ENCODE measurements at regions not wholly inside any gene's neighbourhood (a gene's known extent, or its start where the extent isn't known, plus 50 kb on each side); places are given as distances from the start of the nearest gene placed in this dataset.
"Not testable (repeated sequence)": the region's sequence is repeated elsewhere in the genome, so short reads cannot be mapped to it uniquely, and the experiment has no call there.

DNA sequence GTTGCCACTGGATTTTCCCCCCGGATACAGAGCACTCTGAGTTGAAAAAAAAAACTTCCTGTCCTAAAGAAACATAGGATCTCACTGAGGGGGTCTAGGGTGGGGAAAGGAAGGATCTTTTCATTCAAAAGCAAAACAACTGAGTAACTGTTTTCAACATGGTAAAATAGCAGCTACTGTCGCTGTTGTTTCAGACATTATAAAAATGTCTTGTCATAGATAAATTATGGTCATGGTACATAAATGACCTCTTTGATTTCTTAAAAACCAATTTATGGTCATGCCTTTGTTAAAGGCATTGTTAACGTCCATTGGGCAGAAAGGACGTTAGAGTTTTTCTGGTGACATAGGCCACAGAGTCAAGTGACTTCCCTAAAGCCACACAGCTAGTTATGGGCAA lies 180.4 kb upstream of the DTNBP1 start:
- no peak for DNase-seq

DNA sequence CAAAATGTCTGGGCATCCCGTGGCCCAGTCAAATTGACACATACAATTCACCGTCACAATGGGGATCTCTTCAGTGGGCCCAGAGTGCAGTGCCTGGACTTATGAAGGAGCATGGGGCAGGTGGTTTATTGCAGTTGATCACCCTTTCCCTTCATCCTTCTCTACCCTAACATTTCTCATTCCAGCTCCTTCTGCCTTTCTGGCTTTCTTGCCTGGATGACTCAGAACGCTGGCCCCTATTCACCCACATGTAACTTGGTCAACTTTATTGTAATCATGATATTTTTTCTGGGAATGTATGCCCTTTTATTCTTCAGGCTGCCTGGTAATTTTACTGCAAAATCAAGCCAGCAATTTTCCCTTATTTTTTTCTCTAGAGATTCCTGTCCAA lies 179.9 kb upstream of the DTNBP1 start:
- peak in 1 of 58 donors; percentile 3 for DNase-seq

DNA sequence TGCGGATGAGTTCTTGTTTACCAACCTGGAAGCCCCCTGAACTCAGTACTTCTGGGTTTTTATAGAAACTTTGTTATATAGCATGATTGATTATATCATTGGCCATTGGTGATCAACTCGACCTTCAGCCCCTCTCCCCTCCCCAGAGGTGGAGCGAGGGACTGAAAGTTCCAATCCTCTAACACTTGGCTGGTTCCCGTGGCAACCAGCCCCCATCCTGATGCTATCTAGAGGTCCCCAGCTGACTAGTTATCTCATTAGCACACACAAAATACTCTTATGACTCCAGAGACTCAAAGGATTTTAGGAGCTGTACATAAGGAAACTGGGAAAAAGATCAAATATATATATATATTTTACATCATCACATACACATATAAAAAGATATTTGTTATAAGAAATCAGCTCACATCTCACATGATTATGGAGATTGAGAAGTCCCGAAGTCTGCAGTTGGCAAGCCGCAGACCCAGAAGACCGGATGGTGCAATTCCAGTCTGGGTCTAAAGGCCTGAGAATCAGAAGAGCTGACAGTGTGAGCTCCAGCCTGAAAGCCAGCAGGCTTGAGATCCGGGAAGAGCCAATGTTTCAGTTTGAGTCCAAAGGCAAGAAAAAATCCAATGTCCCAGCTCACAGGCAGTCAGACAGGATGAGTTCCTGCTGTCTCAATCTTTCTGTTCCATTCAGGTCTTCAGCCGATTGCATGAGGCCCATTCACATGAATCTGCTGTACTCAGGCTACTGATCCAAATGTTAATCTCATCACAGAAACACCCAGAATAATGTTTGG lies 179.3 kb upstream of the DTNBP1 start:
- peak in 2 of 58 donors; percentile 1 to 11 for DNase-seq

DNA sequence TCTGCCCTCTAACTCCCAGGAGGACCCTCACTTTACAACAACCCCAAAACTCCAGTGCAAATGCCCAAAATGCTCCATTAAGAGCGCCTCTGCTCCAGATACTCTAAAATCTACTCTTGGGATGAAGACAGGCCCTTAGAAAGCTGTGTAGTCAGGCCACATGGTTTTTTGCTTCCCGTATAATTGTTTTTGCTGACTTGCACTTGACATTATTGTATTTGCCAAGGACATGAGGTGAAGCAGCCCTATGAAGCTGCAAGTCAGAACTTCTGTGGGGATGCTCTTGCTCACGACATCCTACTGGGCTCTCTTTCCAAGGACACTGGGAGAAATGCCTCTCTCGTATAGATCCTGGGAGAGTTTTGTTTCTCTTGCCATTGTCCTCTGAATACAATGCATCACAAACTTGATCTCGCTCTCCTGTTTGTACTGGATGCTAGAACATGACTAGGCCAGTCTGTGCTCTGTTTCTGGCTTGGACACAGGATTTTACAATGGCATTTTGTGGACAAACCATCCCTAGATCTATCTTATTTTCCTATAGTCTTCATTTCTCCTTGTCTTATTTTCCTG lies 177.2 kb upstream of the DTNBP1 start:
- peak in 2 of 58 donors; percentile 13 to 18 for DNase-seq

DNA sequence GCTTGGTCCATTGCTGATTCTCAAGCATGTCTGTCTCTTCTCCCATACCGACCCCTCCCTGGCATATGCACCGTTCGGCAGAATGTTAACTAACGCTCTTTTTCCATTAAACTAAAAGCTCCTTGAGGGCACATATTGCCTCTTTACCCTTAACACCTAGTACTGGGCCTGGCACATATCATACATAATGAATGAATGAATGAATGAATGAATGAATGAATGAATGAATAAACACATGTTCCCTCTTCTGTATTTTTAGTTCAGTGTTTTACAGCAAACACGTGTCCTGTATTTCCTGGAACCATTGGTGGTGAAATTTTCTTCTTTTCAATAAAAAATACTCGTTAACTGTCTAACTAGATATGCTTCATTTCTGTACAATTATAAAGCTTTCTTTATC lies 174.4 kb upstream of the DTNBP1 start:
- no peak for DNase-seq

DNA sequence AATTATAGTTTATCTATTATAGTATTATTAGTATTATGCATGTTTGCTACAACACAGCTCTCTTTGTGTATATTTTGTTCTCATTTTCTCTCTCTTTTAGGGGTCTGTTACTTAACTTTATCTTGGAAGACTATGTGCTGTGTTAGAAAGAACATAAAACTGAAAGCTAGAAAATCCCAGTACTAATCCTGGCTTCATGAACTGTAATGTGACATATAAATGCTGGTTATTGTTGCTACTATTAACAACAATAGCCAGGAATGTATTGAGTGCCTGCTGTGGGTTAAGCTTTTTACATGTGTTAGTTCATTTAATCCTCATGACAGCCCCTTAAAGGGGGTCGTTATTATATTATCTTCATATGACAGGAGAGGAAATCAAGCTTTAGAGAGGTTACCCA lies 170.0 kb upstream of the DTNBP1 start:
- DNase-seq: no peak

DNA sequence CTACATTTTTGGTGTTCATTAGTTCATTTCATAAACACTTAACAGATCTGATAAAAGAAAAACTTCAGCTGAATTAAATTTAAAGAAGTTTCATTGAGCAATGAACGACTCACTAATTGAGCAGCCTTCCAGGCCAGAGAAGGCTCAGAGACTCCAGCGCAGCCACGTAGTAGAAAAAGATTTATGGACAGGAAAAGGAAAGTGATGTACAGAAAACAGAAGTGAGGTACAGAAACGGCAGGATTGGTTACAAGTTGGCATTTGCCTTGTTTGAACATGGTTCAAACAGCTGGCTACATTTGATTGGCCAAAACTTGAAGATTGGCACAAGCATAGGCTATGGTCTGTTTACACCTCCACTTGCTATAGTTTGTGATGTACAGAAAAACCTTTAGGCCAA lies 166.3 kb upstream of the DTNBP1 start:
- DNase-seq: no peak

DNA sequence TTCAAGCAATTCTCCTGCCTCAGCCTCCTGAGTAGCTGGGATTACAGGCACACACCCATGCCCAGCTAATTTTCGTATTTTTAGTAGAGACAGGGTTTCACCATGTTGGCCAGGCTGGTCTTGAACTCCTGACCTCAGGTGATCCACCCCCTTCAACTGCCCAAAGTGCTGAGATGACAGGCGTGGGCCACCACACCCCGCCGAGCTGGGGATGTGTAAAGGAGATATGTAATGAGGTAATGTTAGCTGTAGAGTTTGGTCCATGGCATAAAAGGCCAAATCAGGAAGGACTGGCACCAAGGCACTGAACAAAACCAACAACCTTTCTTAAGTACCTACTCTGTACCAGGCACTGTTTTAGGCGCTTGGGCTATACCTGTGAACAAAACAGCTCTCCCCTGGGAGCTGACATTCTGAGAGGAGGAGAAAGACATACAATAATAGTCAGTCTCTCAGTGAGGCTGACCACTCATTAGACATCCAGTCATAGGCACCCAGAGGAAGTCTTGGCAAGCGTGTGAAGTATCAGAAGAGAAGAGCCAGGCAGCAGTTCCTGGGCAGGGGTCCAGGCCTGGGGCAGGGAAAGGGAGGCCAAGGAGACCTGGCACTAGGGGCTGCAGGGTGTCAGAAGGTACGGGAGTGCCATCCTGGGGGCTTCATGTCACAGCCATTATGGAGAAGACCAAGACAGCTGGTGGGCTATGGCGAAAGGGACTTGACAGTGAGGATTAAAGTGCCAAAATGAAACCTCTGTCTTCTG lies 164.8 kb upstream of the DTNBP1 start:
- DNase-seq: no peak

DNA sequence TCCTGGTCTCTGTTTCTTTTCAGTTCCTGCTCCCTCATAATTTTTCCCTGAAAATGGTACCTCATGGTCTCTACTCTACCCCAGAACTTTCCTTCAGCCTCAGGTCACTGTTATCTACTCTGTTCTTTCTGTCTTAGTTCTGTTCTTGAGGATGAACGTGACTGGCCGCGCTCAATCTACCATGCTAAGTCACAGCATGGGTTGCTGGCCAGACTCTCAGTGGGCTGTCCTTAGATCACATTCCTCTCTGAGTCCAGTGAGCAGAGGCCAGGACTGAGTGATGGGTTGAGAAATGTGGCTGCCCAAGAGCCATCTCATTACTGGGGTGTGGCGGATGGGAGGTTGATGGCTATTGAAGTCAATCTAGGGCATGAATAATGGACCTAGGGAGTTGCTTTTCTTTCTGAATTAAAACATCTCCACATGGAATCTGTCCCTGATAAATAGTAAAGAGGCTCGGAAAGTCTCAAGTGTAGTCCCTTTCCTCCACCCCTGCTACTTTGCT lies 164.0 kb upstream of the DTNBP1 start:
- DNase-seq: no peak

DNA sequence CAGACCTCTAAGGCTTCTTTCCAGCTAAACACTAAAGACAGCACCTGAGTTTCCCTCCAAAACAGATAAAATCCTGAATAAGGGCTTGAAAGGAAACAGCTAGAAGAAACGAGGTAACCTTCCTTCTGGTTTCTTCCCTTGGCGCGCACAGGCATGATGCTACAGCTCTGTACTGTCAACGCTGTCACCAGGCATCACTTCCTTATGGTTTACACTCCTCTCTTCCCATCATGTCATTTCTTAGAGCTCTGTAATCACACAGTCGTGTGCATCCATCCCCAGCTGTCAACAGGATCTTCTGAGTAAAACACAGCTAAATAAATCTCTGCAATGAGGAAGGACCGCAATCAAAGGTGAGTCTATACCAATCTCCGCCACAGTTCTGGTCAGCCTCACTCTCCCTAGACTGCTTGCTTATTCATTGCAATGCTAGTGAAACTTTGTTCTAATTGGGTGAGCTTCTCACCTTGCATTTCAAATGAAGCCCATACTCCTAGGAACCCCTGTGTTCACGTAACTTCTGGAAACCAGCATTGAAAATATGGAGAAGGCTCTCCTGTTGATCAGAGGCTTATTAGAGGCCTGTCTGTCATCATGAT lies 162.6 kb upstream of the DTNBP1 start:
- DNase-seq: no peak

DNA sequence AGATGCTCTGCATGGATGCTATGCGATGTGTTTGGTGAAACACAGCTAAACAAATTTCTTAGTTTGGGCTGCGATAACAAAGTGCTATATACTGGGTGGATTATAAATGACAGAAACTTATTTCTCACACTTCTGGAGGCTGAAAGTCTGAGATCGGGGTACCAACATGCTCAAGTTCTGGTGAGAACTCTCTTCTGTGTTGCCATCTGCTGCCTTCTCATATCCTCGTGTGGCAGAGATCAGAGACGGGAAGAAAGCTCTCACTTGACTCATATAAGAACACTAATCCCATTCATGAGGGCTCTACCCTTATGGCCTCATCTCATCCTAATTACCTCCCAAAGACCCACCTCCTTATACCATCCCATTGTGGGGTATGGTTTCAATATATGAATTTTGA lies 162.0 kb upstream of the DTNBP1 start:
- peak in 1 of 58 donors; percentile 5 for DNase-seq

DNA sequence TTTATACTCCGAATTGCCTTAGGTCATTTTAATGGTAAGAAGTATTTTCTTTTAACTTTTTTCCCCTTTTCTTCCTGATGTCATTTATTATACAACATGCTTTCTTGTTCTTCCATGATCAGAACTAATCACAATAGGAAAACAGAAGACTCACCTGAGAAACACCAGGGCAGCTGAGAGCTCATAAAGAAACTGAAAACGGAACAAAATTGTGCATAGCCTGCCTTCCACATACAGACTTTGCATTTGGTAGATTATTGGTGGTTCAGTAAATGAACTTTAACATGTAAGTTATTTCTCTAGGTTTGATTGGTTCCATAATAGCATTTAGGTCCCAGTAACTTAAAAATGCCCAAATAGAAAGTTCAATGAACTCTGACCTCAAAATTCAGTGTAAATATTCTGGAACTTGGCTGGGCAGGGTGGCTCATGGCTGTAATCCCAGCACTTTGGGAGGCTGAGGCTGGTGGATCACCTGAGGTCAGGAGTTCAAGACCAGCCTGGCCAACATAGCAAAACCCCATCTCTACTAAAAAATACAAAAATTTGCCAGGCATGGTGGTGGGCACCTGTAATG lies 161.1 kb upstream of the DTNBP1 start:
- no peak for DNase-seq

DNA sequence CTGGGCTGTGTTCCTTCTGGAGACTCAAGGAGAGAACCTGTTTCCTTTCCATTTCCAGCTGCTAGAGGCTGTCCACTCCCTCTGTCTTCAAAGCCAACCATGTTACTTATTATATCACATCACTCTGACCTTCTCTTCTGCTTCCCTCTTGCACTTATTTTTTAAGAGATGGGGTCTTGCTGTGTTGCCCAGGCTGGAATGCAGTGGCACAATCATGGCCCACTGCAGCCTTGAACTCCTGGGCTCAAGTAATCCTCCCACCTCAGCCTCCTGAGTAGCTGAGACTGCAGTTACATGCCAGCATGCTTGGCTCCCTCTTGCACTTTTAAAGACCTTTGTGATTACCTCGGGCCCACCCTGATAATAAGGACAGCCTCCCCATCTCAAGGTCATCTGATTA lies 160.0 kb upstream of the DTNBP1 start:
- no peak for DNase-seq

DNA sequence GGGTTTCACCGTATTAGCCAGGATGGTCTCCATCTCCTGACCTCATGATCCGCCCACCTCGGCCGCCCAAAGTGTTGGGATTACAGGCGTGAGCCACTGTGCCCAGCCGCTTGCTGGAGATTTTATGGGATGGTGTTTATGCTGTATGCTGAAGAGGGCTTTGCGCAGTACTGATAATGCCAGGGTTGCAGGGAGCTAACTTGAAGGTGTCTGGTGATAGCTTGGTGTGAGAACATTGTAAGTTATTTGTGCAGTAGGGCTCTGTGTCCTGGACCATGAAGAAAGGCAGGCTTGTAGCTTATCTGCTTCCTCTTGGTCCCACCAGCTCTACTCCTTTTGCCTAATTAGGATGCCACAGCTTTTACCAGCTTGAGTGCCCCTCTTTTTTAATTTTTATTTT lies 157.0 kb upstream of the DTNBP1 start:
- no peak for DNase-seq

DNA sequence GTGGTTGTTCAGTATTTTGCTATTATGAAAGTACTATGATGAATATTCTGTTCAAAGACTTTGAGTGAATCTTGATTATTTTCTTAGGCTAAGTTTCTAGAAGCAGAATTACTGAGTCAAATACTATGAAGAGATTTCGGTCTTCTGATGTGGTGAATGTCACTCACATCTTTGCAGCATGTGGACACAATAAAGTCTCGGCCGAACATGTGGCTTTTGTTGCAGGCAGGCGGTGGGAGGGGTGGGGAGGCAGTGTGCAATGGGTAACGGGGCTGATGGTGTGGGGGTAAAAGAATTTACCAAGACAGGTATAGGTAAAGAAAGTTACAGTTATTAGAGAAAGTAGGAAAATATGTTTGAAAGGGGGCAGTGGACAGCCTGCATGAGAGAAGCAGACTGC lies 156.4 kb upstream of the DTNBP1 start:
- no peak for DNase-seq

DNA sequence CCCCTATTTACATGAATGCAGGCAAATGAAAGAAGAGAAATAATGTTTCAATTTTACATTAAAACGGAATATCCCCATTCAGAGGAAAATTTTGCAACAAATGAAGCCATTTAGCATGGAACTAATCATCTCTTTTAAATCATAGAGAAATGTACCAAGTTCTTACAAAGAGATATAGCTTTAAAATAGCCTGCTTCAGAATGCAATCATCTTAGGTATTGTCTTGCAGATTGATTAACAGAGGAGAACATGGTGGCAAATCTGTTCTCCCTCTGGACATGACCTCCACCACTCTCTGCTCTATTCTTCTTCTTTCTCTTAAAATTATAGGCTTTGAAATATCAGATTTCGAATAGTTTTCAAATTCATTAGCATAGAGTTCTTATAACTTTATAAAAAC lies 155.7 kb upstream of the DTNBP1 start:
- no peak for DNase-seq

DNA sequence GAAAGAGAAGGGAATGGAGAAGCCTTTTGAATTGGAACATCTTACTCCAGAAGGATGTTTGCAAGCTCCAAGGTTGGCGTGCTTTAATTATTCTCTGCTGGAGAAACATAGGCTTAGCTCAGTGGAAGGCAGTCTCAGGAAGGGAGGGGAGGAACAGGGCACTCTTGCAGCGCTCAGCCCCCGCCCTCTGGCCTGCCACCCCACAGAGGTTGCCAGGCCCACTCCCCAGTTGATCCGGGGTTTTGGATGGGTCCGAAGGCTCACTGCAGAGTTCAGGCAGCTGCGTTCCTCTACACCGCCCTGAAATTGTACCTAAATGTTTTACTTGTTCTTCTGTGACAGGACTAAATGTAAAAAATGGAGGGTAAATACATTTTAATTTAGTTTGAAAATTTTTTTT lies 155.2 kb upstream of the DTNBP1 start:
- DNase-seq: no peak

DNA sequence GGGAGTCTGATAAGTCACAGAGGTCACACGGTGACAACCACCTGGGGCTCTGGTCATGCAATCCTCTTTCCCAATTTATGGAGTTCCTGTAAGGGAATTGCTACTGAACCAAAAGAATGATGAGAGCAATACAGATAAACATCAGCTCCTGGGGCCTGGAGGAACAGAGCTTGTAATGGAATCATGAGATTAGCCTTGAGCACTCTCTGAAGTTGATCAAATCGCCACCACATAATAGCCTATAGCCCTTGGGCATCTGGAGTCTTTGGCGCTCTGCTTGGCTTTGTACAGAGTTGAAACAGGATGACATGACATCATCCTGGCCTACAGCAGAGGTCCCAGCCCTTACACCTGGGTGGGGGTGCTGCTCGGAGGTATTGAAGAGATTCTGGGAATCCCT lies 154.3 kb upstream of the DTNBP1 start:
- no peak for DNase-seq

DNA sequence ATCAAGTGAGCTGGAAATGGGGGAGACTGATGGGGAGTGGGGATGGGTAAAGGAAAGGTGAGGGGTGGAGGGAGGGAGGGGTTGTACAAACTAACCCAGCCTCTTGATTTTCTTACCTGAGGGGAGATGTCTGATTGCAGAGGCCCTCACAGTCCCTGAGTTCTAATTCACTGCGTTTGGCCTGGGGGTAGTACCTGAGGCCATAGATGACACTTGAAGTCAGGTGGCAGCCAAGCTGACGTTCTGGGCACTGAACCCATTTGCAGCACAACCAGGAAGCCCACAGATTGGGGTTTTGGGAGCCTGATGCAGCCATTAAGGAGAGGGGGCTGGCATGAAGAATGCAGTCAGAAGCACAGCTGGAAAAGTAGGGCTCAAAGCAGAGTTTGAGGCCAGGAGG lies 153.8 kb upstream of the DTNBP1 start:
- no peak for DNase-seq

DNA sequence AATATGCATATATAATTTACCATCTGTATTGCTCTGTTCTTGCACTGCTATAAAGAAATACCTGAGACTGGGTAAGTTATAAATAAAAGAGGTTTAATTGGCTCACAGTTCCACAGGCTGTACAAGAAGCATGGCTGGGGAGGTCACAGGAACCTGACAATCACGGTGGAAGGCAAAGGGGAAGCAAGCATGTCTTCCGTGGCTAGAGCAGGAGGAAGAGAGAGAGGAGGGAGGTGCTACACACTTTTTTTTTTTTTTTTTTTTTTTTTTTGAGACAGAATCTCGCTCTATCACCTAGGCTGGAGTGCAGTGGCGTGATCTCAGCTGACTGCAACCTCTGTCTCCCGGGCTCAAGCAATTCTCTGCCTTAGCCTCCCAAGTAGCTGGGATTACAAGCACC lies 150.9 kb upstream of the DTNBP1 start:
- not testable (repeated sequence) for DNase-seq

DNA sequence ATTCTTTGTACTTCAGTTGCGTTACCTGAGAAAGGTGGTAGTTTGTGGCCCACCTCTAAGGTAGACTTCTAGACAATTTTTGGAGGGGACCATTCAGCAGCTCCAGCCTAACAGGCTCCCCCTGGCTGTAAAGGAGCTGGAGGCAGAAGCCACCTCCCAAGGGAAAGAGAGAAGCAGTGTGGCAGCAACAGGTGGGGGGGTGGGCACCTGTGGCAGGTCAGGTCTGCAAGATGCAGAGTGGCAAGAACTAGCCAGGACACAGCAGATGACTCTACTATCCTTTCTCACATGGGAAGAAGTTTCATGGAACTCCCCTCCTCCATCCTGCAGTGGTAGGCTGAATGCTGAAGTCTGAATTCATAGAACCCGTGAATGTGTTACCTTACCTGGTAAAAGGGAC lies 148.3 kb upstream of the DTNBP1 start:
- no peak for DNase-seq

DNA sequence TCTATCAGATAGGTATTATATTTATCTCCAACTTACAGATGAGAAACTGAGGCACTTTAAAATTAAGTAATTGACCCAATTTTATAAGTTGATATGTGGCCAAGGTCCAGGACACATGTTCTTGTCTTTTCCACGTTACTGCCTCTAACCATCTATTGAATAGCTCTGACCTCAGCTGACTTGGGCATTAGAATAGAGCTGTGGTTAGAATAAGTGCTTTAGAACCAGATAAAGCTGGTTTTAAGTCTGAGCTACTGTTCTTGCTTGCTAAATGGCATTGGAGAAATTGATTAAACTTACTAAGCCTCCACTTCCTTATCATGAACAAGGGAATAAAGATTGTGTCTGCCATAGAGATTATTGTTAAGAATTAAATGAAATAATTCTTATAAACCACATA lies 147.8 kb upstream of the DTNBP1 start:
- no peak for DNase-seq

Data from anterior cingulate cortex (tissue), 58 donors.